ENCODE measurements at regions not wholly inside any gene's neighbourhood (a gene's known extent, or its start where the extent isn't known, plus 50 kb on each side); places are given as distances from the start of the nearest gene placed in this dataset.

DNA sequence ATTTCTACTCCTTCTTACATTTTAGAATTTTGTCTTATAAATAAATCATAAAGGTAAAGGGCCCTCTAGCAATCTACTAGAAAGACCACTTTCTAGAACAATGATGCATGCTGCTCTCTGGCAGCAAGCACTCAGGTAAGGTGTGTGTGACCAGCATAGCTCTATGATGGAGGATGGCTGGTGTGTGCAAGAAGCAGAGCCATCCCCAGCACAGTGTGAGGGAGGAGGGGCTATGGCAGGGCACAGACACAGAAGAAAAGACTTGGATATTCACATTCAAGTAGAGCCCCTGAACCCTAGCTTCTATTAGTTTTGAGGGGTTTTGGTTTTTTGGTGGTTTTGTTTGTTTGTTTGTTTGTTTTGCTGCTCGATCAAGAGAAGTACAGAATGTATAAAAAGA is 277.1 kb upstream of the CCDC54 start:
- H3K9me3 ChIP-seq (ENCODE audit: control insufficient read depth in 2 of 2, low read length in 2 of 2) = no peaks in the 10 kb centered on the region
- H3K9ac ChIP-seq (ENCODE audit: low read depth in 1 of 2, low read length in 2 of 2) = no peak overlapping the region
- no peak overlapping the region for H3K4me3 ChIP-seq (ENCODE audit: low read length in 2 of 2)
- H3K4me1 ChIP-seq (ENCODE audit: control insufficient read depth in 2 of 2, insufficient read depth in 2 of 2, low read length in 2 of 2) = no peaks in the 10 kb centered on the region
- H3K36me3 ChIP-seq (ENCODE audit: control insufficient read depth in 2 of 2, insufficient read depth in 2 of 2, low read length in 2 of 2) = no peaks in the 10 kb centered on the region
- no peak overlapping the region for H3K27ac ChIP-seq (ENCODE audit: low read depth in 2 of 2, low read length in 2 of 2)
- no peaks in the 10 kb centered on the region for H3K27me3 ChIP-seq (ENCODE audit: control insufficient read depth in 2 of 2, insufficient read depth in 2 of 2, low read length in 2 of 2)

DNA sequence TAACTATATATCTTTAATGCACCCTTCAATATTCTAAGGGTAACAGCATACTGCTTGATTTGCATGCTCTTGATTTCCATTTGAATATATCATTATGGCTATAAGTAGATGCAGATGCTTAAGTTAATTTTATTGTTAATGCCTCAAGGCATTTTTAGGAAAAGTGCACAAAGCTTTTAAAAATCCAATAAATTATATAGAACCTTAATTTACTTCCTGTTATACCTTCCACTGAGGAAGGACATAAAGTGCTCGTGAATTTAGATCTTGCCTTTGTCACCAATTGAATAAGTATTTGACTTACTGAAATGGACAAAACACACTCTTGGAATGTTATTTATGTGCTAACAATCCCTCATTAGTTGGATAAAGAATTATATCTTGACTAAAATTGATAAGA is 276.7 kb upstream of the CCDC54 start:
- Histone ChIP-seq H3K4me1 (ENCODE audit: control insufficient read depth in 2 of 2, insufficient read depth in 2 of 2, low read length in 2 of 2) (no peaks in the 10 kb centered on the region), H3K4me3 (ENCODE audit: low read length in 2 of 2) (no peak overlapping the region), H3K9ac (ENCODE audit: low read depth in 1 of 2, low read length in 2 of 2) (no peak overlapping the region), H3K9me3 (ENCODE audit: control insufficient read depth in 2 of 2, low read length in 2 of 2) (no peaks in the 10 kb centered on the region), H3K27me3 (ENCODE audit: control insufficient read depth in 2 of 2, insufficient read depth in 2 of 2, low read length in 2 of 2) (no peaks in the 10 kb centered on the region), H3K27ac (ENCODE audit: low read depth in 2 of 2, low read length in 2 of 2) (no peak overlapping the region), H3K36me3 (ENCODE audit: control insufficient read depth in 2 of 2, insufficient read depth in 2 of 2, low read length in 2 of 2) (no peaks in the 10 kb centered on the region)

DNA sequence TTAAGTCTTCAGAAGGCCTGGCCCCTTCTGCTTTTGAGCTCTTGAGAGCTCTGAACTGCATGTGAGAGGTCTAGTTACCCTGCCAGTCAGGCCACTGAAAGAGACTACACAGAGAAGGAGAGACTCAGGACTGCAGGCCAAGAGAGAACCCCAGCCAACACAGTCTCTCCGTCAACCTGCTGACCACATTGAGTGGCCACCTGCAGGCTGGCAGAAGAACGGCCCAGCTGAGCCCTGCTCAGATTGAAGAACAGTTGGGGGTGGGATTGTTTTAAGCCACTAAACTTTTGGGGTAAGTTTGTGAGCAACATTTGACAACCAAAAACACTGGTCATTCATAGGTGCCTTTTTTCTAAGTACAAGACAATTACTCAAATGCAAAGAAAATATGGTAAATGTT is 273.5 kb upstream of the CCDC54 start:
- Histone ChIP-seq H3K27me3 (ENCODE audit: control insufficient read depth in 2 of 2, insufficient read depth in 2 of 2, low read length in 2 of 2) (no peaks in the 10 kb centered on the region), H3K9ac (ENCODE audit: low read depth in 1 of 2, low read length in 2 of 2) (no peak overlapping the region), H3K4me3 (ENCODE audit: low read length in 2 of 2) (no peak overlapping the region), H3K9me3 (ENCODE audit: control insufficient read depth in 2 of 2, low read length in 2 of 2) (no peaks in the 10 kb centered on the region), H3K4me1 (ENCODE audit: control insufficient read depth in 2 of 2, insufficient read depth in 2 of 2, low read length in 2 of 2) (no peaks in the 10 kb centered on the region), H3K36me3 (ENCODE audit: control insufficient read depth in 2 of 2, insufficient read depth in 2 of 2, low read length in 2 of 2) (no peaks in the 10 kb centered on the region), H3K27ac (ENCODE audit: low read depth in 2 of 2, low read length in 2 of 2) (no peak overlapping the region)

DNA sequence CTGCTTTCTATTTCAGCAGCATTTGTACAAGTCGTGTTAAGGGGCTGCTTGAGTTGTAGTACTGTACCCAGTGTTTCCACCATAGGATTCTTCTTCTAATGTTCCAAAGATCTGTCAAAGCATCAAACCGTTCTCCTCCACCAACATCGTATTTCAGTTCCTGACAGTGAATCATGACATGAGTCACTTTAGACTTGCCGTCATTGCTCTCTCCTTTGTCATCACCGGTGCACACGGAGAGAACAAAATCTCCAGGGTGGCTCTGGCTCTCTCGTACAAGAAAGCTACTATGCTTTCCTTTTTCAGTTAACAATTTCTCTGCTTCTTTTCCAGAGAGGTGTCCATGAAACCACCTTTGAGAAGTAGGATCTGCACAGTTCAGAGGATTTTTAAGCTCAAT is 270.9 kb upstream of the CCDC54 start:
- no peak overlapping the region for H3K27ac ChIP-seq (ENCODE audit: low read depth in 2 of 2, low read length in 2 of 2)
- H3K9me3 ChIP-seq (ENCODE audit: control insufficient read depth in 2 of 2, low read length in 2 of 2) = no peaks in the 10 kb centered on the region
- H3K36me3 ChIP-seq (ENCODE audit: control insufficient read depth in 2 of 2, insufficient read depth in 2 of 2, low read length in 2 of 2) = no peaks in the 10 kb centered on the region
- no peaks in the 10 kb centered on the region for H3K4me1 ChIP-seq (ENCODE audit: control insufficient read depth in 2 of 2, insufficient read depth in 2 of 2, low read length in 2 of 2)
- H3K27me3 ChIP-seq (ENCODE audit: control insufficient read depth in 2 of 2, insufficient read depth in 2 of 2, low read length in 2 of 2) = no peaks in the 10 kb centered on the region
- H3K9ac ChIP-seq (ENCODE audit: low read depth in 1 of 2, low read length in 2 of 2) = no peak overlapping the region
- H3K4me3 ChIP-seq (ENCODE audit: low read length in 2 of 2) = no peak overlapping the region

DNA sequence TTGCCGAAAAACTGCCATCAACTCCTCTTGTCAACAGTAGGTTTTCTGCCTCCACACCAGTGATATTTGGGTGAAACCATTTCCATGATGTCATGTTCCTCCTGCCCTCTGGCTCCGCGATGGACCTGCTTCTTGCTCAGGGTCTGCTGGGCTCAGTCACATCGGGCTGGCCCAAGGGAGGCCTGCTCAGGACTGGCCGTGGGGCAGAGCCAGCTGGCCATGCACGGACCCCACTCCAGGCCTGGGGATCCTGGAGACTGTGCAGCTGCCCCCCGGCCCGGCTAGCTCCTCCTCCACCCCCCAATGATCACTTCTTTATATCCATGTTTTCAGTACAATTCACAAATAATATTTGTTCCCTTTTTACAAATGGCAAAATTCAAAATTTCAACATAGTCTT is 270.3 kb upstream of the CCDC54 start:
- no peaks in the 10 kb centered on the region for H3K36me3 ChIP-seq (ENCODE audit: control insufficient read depth in 2 of 2, insufficient read depth in 2 of 2, low read length in 2 of 2)
- no peaks in the 10 kb centered on the region for H3K4me1 ChIP-seq (ENCODE audit: control insufficient read depth in 2 of 2, insufficient read depth in 2 of 2, low read length in 2 of 2)
- no peaks in the 10 kb centered on the region for H3K9me3 ChIP-seq (ENCODE audit: control insufficient read depth in 2 of 2, low read length in 2 of 2)
- no peak overlapping the region for H3K4me3 ChIP-seq (ENCODE audit: low read length in 2 of 2)
- no peaks in the 10 kb centered on the region for H3K27me3 ChIP-seq (ENCODE audit: control insufficient read depth in 2 of 2, insufficient read depth in 2 of 2, low read length in 2 of 2)
- no peak overlapping the region for H3K9ac ChIP-seq (ENCODE audit: low read depth in 1 of 2, low read length in 2 of 2)
- no peak overlapping the region for H3K27ac ChIP-seq (ENCODE audit: low read depth in 2 of 2, low read length in 2 of 2)

DNA sequence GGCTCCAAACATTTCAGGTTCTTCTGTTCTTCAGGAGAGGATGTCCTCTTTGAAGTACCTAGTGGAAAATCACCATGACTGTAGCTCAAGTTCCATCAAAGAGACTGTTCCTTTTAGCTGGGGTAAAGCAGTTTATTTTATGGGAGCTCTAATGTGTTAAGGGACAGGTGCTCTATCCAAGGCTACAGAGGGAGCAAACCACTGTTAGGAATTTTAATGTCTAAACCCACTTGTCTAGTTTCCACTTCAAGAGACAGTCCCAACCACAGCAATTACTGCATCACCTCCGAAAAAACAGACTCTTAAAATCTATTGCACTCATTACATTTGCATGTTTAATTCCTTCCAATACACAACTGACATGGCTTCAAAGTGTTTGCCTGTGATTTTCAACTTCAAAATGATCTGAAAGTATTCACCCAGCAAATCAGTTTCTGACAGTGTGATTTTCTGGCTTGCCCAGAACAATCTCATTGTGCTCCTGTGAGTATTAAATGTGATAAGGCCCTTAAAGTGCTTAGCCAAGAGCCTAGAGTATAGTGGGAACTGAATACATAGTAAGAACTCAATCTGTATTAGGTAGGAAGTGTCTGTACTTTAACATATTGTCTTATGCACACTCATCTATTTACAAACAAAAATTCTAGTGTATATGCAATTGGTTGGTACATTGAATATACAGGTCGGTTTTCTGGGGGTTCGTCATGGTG is 266.5 kb upstream of the CCDC54 start:
- Histone ChIP-seq H3K4me3 (ENCODE audit: low read length in 2 of 2) (no peak overlapping the region), H3K9ac (ENCODE audit: low read depth in 1 of 2, low read length in 2 of 2) (no peak overlapping the region), H3K9me3 (ENCODE audit: control insufficient read depth in 2 of 2, low read length in 2 of 2) (no peaks in the 10 kb centered on the region), H3K27me3 (ENCODE audit: control insufficient read depth in 2 of 2, insufficient read depth in 2 of 2, low read length in 2 of 2) (no peaks in the 10 kb centered on the region), H3K4me1 (ENCODE audit: control insufficient read depth in 2 of 2, insufficient read depth in 2 of 2, low read length in 2 of 2) (no peaks in the 10 kb centered on the region), H3K27ac (ENCODE audit: low read depth in 2 of 2, low read length in 2 of 2) (no peak overlapping the region), H3K36me3 (ENCODE audit: control insufficient read depth in 2 of 2, insufficient read depth in 2 of 2, low read length in 2 of 2) (no peaks in the 10 kb centered on the region)

DNA sequence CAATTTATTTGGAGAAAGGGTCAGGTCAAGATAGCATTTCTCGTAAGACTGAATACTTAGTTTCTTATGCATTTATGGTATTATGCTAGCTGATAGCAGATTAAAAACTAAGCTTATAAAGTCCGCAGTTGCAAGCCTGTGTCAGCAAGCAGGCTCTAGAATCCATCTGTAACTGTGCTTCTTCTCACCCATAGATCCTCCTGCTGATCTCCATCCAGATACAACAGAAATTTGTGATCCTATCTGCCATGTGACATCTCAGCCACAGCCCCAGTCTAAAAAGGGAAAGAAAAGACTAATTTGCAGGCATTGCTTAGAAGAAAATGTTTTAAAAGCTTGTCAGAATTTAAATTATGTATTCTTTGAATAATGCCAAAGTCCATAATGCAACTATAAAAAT is 265.4 kb upstream of the CCDC54 start:
- Histone ChIP-seq H3K36me3 (ENCODE audit: control insufficient read depth in 2 of 2, insufficient read depth in 2 of 2, low read length in 2 of 2) (no peaks in the 10 kb centered on the region), H3K27ac (ENCODE audit: low read depth in 2 of 2, low read length in 2 of 2) (no peak overlapping the region), H3K4me3 (ENCODE audit: low read length in 2 of 2) (no peak overlapping the region), H3K9me3 (ENCODE audit: control insufficient read depth in 2 of 2, low read length in 2 of 2) (no peaks in the 10 kb centered on the region), H3K4me1 (ENCODE audit: control insufficient read depth in 2 of 2, insufficient read depth in 2 of 2, low read length in 2 of 2) (no peaks in the 10 kb centered on the region), H3K9ac (ENCODE audit: low read depth in 1 of 2, low read length in 2 of 2) (no peak overlapping the region), H3K27me3 (ENCODE audit: control insufficient read depth in 2 of 2, insufficient read depth in 2 of 2, low read length in 2 of 2) (no peaks in the 10 kb centered on the region)

DNA sequence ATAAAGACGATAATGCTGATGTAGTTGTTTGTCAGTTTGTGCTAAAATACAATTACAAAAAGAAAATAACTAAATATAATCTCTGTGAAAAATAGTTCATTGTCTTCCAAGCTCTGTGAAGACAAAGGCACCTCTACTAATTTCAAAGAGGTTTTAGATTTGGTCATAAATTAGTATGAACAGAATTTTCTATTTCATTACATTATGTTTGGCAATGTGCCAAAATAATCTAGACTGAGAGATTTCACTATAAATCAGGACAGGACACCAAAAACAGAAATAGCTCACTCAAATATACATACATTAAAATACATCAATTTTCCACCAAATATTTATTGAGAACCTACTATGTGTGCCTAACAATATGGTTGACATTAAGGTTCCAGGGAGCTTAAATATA is 264.9 kb upstream of the CCDC54 start:
- Histone ChIP-seq H3K27me3 (ENCODE audit: control insufficient read depth in 2 of 2, insufficient read depth in 2 of 2, low read length in 2 of 2) (no peaks in the 10 kb centered on the region), H3K9me3 (ENCODE audit: control insufficient read depth in 2 of 2, low read length in 2 of 2) (no peaks in the 10 kb centered on the region), H3K9ac (ENCODE audit: low read depth in 1 of 2, low read length in 2 of 2) (no peak overlapping the region), H3K36me3 (ENCODE audit: control insufficient read depth in 2 of 2, insufficient read depth in 2 of 2, low read length in 2 of 2) (no peaks in the 10 kb centered on the region), H3K4me3 (ENCODE audit: low read length in 2 of 2) (no peak overlapping the region), H3K4me1 (ENCODE audit: control insufficient read depth in 2 of 2, insufficient read depth in 2 of 2, low read length in 2 of 2) (no peaks in the 10 kb centered on the region), H3K27ac (ENCODE audit: low read depth in 2 of 2, low read length in 2 of 2) (no peak overlapping the region)

DNA sequence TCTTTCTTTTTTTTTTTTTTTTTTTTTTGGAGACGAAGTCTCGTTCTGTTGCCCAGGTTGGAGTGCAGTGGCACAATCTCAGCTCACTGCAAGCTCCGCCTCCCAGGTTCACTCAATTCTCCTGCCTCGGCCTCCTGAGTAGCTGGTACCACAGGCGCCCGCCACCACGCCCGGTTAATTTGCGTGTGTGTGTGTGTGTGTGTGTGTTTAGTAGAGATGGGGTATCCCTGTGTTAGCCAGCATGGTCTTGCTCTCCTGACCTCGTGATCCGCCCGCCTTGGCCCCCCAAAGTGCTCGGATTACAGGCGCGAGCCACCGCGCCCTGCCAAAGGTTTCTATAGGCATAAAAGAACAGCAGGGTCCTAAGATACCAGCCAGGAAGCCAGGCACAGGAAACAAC is 261.0 kb upstream of the CCDC54 start:
- no peak overlapping the region for H3K27ac ChIP-seq (ENCODE audit: low read depth in 2 of 2, low read length in 2 of 2)
- no peaks in the 10 kb centered on the region for H3K27me3 ChIP-seq (ENCODE audit: control insufficient read depth in 2 of 2, insufficient read depth in 2 of 2, low read length in 2 of 2)
- H3K4me1 ChIP-seq (ENCODE audit: control insufficient read depth in 2 of 2, insufficient read depth in 2 of 2, low read length in 2 of 2) = no peaks in the 10 kb centered on the region
- no peak overlapping the region for H3K4me3 ChIP-seq (ENCODE audit: low read length in 2 of 2)
- H3K9me3 ChIP-seq (ENCODE audit: control insufficient read depth in 2 of 2, low read length in 2 of 2) = no peaks in the 10 kb centered on the region
- H3K9ac ChIP-seq (ENCODE audit: low read depth in 1 of 2, low read length in 2 of 2) = no peak overlapping the region
- no peaks in the 10 kb centered on the region for H3K36me3 ChIP-seq (ENCODE audit: control insufficient read depth in 2 of 2, insufficient read depth in 2 of 2, low read length in 2 of 2)

DNA sequence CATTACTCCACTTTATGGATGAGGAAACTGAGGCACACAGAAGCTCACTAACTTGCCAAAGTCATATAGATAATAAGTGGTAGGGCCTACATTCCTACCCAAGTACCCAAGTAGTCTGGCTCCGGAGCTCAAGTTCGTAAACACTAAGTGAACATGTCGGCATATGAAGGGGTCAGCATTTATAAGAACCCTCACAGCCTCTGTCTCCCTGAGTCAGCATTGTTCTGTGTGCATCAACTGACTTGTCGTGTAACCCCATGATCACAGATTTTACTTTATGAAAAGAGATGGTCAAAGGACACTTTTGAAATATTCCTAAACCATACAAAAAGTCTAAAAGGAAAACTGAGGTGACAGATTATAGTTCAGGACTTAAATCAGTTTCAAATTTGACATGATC is 260.1 kb upstream of the CCDC54 start:
- Histone ChIP-seq H3K27me3 (ENCODE audit: control insufficient read depth in 2 of 2, insufficient read depth in 2 of 2, low read length in 2 of 2) (no peaks in the 10 kb centered on the region), H3K9me3 (ENCODE audit: control insufficient read depth in 2 of 2, low read length in 2 of 2) (no peaks in the 10 kb centered on the region), H3K4me3 (ENCODE audit: low read length in 2 of 2) (no peak overlapping the region), H3K27ac (ENCODE audit: low read depth in 2 of 2, low read length in 2 of 2) (no peak overlapping the region), H3K36me3 (ENCODE audit: control insufficient read depth in 2 of 2, insufficient read depth in 2 of 2, low read length in 2 of 2) (no peaks in the 10 kb centered on the region), H3K9ac (ENCODE audit: low read depth in 1 of 2, low read length in 2 of 2) (no peak overlapping the region), H3K4me1 (ENCODE audit: control insufficient read depth in 2 of 2, insufficient read depth in 2 of 2, low read length in 2 of 2) (no peaks in the 10 kb centered on the region)
